Endometrium (tissue), 2 donors: ENCODE measurements at regions not wholly inside any gene's neighbourhood (a gene's known extent, or its start where the extent isn't known, plus 50 kb on each side); places are given as distances from the start of the nearest gene placed in this dataset.
"Not testable (repeated sequence)": the region's sequence is repeated elsewhere in the genome, so short reads cannot be mapped to it uniquely, and the experiment has no call there.

Experiments
- FAIRE-seq: peaks from 2 replicates; lab custom pipeline; 2012; peaks lifted over from hg19 to GRCh38; lab: Jason Lieb, UNC
- donor health status: control.
- donor health status: control.

DNA sequence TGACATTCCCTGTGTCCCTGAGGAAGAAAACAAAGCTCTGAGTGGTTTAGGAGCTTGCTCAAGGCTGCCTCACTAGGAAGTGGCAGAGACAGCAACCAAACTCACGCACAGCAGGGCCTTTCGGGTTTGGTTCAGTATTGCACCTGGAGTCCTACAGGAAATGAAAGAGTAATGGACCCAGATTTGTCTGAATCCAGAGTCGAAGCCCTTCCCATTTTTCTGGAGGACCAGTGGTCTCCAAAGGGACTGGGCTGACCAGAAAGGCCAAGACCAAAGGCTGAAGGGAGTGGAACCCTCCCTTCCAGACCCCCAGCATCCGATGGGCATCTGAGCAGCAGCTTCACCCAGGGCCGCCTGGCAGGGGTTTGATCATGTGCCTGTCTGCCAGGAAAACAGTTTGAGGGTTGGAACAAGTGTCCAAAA is 85.5 kb upstream of the RPL38 start:
- FAIRE-seq = no peak

GRCh38 chr17:74118504-74118903 is 85.0 kb upstream of the RPL38 start:
- FAIRE-seq = no peak

- no peak for FAIRE-seq
Measured at GRCh38 chr17:74119049-74119580, 84.4 kb upstream of the RPL38 start.

DNA sequence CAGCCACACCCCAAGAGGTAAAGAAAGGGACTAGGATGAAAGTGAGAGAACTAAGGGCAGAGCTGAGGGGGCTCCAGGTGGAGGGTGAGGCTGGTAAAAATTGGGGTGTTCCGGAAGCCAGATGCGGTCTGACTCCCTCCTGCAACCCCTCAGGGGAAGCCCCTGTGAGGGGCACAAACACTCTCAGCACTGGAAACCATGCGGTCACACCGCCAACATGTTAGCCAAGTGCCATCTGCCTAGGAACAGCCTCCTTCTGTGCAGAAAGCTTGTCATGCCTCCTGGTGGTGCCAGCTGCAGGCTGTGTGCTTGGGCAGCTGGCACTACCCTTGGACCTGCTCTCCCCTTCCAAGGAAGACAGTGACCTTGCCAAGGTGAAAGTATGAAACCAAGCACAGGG is 83.5 kb upstream of the RPL38 start:
- no peak for FAIRE-seq

GRCh38 chr17:74123350-74123749 is 80.1 kb upstream of the RPL38 start:
- FAIRE-seq = no peak

- no peak for FAIRE-seq
Measured at GRCh38 chr17:74123866-74124444, 79.5 kb upstream of the RPL38 start.

GRCh38 chr17:74125156-74125555 is 78.3 kb upstream of the RPL38 start:
- no peak for FAIRE-seq

DNA sequence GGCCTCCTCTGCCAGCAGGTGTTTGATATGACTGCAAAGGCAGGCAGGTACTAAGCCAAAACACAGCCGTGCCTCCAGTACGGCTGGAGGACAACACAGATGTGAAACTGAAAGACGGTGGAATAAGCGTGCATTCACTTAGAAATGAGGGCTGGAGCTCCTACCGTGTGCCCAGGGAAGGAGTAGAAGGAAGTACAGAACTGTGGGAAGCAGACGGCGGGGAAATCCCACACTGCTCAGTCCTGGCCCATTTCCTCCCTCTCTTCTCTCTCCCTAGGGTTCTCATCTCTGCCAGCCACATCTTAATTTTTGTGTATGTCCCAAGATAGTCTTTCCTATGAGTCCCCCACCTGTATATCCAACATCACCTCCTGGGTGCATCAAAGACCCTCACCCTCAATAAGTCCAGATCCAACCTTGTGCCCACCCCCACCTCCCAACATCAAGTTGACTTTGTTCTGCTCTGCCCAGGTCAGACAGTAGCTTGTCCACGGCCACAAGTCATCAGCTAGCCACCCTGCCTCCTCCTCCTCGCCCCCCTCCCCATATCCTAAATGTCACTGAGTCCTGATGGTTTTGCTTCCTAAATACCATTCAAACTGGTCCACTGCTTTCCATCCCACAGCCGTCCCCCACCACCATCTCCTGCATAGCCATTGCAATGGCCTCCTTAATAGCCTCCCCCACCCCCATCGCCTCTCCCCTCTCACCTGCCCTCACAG is 77.1 kb upstream of the RPL38 start:
- no peak for FAIRE-seq

DNA sequence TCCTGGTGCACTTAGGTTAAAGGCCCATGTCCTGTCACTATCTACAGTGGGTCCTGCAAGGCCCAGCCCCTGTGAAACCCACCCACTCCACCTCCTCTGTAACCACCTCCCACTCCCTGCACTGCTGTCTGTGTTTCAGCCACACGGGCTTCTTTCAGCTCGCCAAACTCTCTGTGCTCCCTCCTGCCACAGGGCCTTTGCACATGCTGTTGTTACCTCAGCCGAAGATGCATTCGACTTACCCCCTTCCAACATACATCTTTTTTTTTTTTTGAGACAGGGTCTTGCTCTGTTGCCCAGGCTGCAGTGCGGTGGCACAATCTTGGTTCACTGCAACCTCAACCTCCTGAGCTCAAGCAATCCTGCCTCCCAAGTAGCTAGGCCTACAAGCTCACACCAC is 76.5 kb upstream of the RPL38 start:
- FAIRE-seq = no peak

DNA sequence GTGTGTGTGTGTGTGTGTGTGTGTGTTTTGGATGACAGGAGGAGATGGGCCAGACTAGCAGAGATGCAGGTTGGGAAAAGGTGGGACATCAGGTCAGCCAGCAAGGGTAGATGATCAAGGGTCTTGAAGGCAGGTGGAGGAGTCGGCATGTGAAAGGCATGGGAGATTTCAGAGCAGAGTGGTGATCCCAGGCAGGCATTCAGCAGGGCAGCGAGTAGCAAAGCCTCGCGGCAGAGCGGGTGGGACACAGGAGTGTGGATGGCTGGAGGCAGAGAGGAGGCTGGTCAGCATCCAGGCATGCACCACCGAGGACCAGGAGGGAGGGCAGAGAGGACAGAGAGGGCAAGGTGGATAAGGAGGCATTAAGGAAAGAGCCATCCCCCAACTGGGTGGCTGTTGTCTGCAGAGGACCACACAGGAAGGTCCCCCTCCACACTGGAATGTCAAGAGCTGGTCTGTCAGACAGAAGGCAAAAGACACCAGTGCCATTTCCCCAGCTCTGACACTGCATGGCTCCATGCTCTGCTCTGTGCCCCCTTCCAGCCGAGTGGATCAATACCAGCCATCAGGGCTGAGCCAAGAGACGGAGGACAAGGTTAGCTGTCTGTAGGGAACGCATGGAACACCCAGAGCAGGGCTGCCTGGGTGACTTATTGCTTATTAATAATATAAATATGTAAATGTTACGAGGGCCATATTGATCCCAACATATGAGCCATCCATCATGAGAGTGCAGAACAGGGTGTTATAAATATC is 74.8 kb upstream of the RPL38 start:
- no peak for FAIRE-seq

GRCh38 chr17:74129800-74130199 is 73.7 kb upstream of the RPL38 start:
- FAIRE-seq = not testable (repeated sequence)

GRCh38 chr17:74130276-74130675 is 73.2 kb upstream of the RPL38 start:
- no peak for FAIRE-seq

GRCh38 chr17:74130841-74131240 is 72.6 kb upstream of the RPL38 start:
- no peak for FAIRE-seq

DNA sequence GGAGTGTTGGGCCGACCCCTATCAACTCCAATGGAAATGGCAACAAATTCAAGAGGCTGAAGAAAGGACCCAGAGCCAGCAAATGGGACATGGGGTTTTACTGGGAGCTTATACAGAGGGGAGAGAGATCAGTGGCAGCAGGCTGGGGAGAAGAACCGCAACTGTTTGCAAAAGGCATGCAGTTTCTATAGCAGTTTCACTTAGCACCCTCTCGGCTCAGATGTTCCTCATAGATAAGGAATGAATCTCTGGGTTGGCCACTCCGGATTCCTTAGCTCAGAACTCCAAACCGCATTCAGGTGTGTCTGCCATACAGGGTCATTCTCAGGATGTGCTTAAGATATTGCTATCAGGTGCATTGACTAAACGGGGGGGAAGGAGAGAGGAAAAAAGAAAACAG is 71.1 kb upstream of the RPL38 start:
- no peak for FAIRE-seq

- FAIRE-seq = no peak
Measured at GRCh38 chr17:74133740-74134139, 69.7 kb upstream of the RPL38 start.

GRCh38 chr17:74134234-74134633 is 69.2 kb upstream of the RPL38 start:
- FAIRE-seq = not testable (repeated sequence)

- no peak for FAIRE-seq
Measured at GRCh38 chr17:74134991-74135390, 68.5 kb upstream of the RPL38 start.

DNA sequence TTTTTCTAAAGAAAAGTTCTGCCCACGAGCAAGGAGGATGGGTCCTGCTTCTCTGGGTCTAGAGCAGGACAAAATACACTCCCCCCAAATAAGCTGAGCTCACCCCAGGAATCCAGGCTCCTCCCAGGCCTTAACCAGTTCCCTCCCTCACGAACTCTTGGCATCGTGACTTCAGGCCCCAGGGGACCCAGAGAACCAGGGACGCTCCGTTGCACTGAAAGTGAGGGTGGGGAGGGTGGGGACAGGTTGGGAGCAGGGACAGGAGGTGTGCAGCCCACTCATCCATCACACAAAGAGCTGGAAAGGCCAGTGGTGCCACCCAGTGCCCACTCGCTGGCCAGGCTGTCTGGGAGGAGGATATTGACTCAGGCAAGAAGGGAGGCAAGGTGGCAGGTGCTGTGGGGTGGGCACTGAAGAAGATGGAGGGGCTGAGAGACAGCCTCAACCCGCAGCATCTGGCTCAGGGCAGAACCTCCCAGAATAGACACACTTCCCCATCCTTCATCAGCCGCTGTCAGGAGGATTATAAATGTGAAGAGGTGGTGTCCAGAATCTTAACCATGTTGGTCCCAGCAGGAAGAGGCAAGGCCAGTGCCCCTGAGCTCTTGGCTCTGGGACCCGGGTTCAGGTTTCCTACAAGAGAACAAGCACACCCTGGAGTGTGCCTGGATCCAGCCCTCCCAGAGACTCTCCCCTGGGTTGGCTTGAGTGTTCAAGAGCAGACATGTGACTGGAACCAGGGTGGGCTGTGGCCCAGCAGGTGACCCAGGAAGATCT is 67.9 kb upstream of the RPL38 start:
- no peak for FAIRE-seq

- no peak for FAIRE-seq
Measured at GRCh38 chr17:74137416-74137815, 66.1 kb upstream of the RPL38 start.

DNA sequence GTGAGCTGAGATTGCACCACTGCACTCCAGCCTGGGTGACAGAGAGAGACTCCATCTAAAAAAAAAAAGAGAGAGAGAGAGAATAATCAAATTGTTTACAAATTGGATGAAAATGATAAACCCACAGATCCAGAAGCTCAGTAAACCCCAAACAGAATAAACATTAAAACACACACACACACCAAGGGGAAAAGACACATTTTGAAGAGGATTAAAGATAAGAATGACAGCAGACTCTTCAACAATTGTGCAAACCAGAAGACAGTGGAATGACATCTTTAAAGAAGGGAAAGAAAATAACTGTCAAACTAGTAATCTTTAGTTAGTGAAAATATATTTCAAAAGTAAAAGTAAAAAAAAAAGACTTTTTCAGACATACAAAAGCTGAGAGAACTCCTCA is 64.4 kb upstream of the RPL38 start:
- FAIRE-seq = no peak

- no peak for FAIRE-seq
Measured at GRCh38 chr17:74140282-74140681, 63.2 kb upstream of the RPL38 start.

DNA sequence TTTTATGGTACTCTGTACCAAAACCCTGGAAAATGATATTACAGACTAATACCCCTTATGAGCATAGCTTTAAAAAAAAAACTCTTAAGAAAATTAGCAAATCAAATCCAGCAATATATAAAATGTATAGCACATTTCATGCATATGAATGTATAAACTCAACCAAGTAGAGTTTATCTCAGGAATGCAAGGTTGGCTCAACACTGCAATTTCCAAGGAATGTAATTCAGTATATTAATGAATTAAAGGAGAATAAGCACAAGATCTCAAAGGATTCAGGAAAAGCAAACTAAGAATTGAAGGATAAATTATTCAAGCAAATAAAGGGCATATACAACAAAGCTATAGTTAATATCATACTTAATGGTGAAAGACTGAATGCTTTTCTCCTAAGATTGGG is 61.9 kb upstream of the RPL38 start:
- FAIRE-seq = no peak
